SK-N-MC (cell line): ENCODE measurements at regions not wholly inside any gene's neighbourhood (a gene's known extent, or its start where the extent isn't known, plus 50 kb on each side); places are given as distances from the start of the nearest gene placed in this dataset.

ENCODE experiments used
- EZH2 ChIP-seq: fragments of 200-600 bp; sonication (generic); IDR thresholded peaks from one replicate; pipeline ENCODE4 v1.6.1; 2017; ENCODE audit warnings: antibody characterized with exemption
- FOXP2 ChIP-seq: optimal IDR thresholded peaks from 2 replicates; pipeline ENCODE3; 2011; ENCODE audit warnings: mild to moderate bottlenecking, moderate library complexity; ENCODE audit not compliant: insufficient read depth; ENCODE audit errors: extremely low read length, control extremely low read depth
- POLR2AphosphoS5 ChIP-seq: IDR thresholded peaks from 2 replicates; pipeline ENCODE4 v1.6.1; 2012; ENCODE audit warnings: mild to moderate bottlenecking, low read depth, low read length, borderline replicate concordance

DNA sequence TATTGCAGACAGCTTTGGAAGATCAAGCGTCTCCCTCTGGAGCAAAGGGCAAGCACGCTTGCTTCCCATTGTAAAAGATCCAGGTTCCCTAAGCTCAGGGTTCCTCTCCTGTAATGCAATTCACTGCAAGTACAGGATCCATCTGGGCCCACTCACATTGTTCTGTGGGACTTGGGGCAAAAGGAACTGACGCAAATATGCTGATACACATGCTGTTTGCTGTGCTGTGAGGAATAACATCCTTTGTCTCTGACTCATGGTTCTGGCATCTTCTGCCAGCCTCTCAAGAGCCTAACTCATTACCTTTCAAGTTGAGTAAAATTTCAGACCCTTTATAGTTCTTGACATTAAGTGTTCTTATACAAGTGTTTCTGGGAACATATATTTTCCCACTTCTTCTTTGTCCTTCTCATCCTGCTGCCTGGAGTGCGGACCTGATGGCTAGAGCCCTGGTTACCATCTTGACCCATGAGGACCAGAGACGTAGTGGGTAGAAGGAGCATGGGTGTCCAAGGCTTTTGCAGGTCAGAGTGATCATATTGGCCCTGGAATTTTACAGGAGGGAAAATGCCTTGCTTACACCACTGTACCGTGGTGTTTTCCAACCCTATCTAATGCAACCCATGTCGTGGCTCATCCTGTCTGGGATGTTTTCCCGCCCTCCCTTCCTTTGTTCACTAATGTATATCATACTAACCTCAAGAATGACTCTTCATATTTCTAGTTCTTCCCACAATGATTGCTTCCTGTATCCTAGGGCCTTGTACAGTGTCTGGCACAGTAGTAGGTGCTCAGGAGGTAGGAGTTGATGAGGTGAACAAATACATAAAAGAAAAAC, 145.7 kb upstream of the GLI2 start:
- TF ChIP-seq FOXP2 (no peak), EZH2 (no peak), POLR2AphosphoS5 (no peak)
